ENCODE measurements at regions not wholly inside any gene's neighbourhood (a gene's known extent, or its start where the extent isn't known, plus 50 kb on each side); places are given as distances from the start of the nearest gene placed in this dataset.

DNA sequence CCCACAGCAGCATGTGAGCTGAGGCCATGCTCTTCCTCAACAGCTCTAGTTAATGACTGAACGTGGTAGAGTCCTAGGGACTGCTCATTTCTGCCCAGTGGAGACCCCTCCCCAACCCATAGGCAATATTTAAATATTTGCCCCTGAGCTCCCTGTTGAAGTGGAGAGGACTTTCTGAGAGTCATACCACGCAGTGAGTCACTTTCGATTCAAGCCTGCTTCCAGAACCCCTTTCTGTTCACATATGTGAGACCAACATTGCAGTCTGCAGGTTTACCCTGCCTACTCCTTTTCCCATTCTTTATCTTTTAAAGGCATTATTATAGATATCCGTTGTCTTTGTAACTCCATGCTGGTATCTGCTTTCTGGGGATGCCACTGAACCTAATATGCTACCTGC is 946.3 kb downstream of the JRKL start:
- DNase-seq = no peak

DNA sequence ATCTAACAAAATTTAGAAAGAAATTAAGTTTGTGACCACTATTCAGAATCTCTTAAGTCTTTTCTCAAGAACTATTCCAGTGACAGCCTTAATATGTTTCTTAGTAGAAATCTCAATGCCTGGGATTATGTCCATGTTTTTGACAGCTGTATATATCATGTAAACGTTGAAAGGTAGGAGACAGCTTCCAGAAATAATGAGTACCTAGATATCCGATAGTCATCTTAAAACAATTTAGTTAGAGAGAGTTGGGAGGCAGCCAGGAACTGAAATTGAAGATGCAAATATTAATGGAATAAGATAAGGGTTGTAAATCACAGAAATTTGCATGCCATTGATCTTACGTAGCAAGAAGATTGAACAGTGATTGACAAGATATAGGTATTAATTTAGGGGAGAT is 955.2 kb downstream of the JRKL start:
- DNase-seq = peak; percentile 56

DNA sequence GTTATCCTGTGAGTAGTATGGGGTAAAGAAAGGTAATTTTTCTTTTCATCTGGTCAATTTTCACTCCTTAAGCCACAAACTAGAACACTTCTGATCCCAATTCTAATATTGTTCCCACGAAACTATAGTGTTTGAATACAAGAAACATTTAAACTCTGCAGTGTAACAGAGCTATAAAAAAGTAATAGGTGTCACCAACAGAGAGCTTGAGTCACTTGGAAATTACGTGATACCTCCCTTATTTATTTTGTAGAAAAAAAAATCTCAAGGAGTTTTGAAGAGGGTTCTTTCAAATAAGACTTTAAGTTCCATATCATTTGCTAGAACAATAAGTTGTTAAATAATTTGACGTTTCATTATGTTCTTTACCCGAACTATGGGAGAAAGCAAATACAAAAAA is 959.4 kb downstream of the JRKL start:
- DNase-seq = no peak

DNA sequence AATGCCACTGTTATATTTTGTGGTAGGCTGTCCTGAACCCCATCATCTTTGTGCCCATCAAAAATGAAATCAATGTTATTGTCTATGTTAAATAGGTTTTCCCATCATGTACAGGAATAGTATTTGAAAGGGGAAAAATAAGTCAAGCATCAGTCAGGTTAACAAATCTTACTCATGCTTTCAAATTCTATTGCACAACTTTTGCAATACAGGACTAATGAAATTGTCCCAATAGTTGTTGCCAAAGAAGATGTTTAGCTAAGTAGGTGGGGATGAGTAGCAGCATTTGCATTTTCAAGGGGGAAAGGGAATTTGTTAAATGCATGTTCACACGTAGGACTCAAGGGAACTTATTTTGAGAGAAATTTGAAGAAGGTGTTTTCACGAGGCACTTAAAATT is 962.1 kb downstream of the JRKL start:
- no peak for DNase-seq

DNA sequence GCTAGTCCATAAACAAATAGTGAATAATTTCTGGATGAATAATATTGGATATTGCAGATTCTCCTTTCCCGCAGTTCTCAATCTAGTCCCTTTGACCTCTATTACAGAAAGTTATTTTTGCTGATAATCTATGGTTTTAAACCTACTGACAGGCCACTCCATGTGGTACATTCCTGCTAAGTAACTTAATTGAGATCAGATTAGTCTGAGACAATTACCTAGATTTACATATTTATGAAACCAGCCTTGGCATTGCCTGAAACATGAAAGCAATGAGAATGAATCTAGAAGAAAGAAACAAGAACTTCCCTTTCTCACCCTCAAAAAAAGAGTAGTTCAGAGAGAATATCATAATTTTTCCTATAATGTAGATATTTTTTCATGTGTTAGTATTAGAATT is 964.2 kb downstream of the JRKL start:
- no peak for DNase-seq

DNA sequence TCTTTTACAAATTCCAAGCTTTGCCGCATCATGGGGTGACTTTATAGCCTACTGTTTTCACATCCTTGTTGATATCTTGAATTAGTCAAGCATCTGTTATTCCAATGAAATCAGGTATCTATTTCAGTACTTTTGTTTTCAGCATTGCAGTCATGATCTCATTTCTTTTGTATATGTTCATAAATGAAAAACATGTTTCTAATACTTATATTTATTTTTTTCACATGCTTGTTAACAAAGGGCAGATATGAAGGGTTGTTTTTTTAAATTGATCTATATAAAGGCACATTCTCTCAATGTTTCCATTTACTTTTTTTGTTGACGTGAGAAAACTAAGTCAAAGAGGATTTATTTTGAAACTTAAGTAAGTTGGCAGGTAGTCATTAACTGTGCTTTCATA is 964.8 kb downstream of the JRKL start:
- DNase-seq = no peak

DNA sequence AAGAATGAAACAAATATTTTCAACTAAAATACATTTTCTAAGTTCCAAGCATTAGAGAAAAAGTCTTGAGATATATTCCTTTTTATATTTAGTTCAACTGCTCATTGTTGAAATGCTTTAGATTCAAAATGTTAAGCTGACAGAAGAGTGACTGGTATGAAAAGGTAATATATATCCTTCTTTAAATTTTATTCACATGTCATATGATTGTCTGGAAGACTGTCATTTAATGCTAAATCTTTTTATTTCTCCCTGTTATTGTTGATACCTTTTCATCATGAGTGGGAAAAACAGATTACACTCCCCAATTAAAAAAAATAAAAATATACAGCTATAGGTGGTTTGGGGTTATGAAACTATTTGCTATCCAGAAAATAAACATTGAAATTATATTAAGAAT is 965.4 kb downstream of the JRKL start:
- DNase-seq = no peak

DNA sequence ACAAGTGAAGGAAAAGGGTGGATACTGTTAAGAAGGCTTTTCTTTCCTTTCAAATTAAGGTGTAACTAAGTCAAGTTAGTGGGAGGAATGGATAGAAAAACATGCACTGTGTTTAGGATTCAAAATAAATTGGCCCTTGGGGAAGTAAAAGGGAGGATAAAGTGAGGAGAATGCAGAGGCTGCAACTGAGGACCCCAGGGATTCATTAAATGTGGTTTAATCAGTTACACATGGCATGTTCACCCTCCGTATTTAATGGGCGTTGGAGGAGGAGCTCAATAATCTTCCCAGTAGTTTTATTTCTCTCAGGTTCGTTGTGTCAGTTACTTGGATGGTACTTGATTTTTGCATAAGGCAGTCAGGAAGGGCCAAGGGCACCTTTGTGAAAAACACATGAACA is 966.3 kb downstream of the JRKL start:
- no peak for DNase-seq

DNA sequence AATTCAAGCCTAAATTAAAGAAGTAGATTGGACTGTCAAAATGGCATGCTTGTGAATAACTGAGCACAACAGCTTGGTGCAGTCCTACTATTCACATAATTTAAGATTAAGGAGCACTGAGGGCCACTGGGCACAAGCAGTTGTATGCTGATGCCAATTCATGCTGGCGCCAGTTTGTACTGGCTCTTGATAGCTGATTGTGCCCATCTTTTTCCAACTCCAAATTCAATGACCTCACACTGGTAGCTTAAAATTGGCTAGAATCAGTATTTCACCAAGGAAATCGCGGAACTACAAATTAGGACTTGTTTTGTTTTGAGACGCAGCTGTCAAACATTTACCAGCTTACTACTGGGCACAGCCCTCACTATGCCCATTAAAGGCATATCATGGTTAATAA is 969.2 kb downstream of the JRKL start:
- DNase-seq = no peak

DNA sequence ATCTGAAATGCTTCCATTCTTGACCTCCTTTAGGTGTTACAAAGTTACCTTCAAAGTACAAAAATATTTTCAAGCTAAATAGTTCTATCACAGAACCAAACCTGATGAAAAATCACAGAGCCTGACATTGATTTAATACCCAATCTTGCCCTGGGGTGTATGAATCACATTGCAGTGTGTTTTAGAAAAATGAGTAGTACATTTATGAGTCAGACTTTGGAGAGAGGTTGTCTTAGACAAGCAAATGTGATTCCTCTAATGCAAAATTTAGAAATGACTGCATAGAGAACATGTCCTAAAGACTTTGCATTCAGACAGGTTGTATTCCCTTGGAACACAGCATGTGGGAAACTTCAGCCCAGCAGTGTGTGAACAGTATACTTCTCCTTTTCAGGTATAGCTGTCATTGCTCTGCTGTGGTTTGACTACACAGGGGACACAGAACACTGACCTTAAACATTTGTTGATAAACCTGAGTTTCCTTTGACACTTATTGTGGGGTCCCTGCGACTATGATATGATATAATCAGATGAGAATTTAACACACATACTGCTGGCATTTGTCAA is 972.1 kb downstream of the JRKL start:
- no peak for DNase-seq

DNA sequence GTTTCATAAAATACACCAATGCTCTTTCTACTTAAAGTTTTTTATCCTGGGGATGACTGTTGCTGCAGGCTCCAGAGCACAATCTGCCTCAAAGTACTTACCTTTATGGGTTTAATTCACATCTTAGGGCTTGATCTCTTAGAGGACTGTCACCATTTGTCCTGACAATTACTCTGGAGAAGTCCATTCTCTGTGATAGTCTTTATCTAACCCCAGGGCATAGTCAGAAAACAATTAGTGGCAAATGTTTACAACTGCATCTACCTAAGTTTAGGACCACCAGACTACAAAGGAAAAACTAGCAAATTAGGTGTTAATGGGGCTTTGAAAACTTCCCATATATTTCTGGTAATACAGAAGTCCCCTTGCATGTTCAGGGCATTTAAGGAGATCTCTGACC is 973.5 kb downstream of the JRKL start:
- no peak for DNase-seq

DNA sequence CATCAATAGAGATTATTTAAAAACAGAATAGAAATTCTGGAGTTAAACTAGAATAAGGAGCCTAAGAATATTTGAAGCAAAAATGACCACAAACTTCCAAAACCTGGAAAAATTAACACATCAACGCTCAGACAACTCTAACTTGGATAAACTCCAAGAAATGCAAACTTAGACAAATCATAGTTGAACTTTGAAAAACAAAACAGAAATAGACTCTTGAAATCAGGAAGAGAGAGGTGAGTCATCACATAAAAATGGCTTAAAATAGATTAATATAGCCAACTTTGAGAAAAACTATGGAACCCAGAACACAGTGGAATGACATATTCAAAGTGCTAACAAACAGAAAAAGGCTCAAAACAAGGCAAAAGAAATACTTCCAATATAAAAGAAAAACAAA is 974.2 kb downstream of the JRKL start:
- DNase-seq = no peak

DNA sequence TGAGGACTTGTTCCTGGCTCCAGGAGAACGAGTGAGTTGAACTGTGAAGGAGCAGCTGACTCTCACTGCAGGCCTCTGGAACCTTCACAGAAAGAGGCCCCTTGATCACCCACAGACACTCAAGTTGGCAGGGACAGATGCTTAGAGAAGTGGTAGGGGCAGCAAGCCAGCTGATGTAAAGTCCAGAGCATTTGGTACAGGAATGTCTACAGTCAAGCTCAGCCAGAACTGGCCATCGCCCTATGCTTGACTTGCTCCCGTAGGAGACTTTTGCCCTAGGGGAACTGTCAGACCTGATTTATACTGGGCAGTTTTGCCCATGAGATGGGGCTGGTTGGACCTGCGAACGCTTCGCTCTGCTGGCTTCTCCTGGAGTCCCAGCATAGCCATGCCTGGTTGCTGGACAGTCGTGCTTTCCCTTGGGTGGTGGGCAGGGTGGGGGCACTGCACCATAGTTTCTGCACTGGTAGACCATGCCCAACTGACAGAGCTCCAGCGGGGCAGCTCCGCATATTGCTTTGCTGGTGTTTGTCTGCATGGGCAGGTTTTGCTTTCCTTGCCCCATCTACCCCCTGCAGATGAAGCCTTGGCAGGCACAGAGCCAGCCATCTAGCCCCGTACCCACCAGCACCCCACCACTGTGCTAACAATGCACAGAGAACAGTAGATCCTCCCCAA is 977.7 kb downstream of the JRKL start:
- DNase-seq = no peak

DNA sequence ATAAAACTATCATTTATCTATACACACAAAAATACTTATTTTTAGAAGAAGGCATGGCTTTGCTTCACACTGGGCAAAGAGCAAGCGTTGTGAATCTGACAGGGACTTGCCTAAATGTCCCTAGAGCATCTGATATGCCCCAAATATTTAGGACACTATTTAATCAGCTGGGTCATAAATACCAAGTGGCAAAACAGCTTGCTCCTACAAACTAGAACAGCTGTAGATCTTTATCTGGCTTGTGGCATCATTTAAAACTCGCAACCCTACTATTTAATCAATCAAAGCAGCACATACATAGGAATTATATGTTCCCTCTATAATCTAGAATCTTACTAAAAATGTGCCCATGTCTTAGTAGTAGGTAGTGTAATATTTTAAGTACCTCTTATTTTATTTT is 999.5 kb downstream of the JRKL start:
- DNase-seq = no peak

DNA sequence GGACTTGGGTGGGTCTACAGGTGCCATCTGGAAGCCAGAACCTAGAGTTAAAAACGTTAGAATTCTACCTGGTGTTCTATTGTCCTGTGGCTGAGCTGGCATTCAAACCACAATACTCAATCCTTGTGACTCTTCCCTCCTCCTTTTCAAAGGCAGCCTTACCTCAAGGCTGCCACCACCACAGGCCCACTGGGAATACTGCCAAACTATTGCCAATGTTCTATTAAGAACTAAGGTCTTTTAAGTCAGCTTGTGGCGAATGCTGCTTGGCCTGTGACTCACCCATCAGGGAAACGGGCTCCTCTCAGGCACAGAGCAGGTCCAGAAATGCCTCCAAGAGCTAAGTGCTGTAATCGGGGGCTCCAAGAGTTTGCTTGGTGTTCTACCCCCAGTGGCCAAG is 1008.4 kb downstream of the JRKL start:
- no peak for DNase-seq

DNA sequence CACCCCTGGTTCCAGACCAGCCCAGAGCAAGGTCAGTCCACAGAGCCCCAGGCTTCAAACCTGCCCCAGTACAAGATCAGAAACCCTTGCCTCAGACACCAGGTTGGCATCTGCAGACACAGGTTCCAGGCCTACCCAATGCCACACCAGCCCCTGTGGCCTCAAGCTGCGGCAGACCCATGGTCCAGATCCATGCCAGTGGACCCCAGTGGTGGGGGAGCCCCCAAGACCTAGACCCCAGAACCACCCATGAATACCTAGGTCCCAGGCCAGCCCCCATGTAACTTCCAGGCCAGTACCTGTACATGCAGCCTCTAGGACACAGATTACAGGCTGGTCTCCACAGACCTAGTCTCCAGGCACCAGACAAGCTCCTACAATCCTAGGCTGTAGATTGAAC is 1019.3 kb downstream of the JRKL start:
- DNase-seq = no peak

DNA sequence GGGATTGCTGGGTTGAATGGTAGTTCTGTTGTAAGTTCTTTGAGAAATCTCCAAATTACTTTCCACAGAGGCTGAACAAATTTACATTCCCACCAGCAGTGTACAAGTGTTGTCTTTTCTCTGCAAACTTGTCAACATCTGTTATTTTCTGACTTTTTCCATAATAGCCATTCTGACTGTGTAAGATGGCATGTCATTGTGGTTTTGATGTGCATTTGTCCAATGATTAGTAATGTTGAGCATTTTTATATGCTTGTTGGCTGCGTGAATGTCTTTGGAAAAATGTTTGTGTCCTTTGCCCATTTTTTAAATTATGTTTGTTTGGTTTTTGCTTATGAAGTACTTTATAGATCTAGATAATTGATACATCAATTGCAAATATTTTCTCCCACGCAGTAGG is 1025.0 kb downstream of the JRKL start:
- DNase-seq = no peak

DNA sequence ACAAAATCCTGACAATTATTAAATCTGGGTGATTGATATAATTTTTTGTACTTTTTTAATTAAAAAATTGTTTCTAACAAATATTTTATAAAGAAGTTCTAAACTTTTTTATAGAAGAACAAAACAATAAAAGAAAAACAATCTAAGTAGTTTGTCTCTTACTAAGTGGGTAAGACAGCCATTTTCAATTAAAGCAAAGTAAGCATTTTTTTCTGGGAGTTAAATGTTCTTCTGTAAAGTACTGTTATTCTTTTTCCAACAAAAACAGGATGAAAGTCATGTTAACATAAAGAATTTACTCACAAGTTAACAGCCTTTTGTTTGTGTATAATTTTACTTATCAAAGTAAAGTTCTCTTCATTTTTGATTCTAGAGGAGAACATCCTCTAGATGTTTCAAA is 1029.9 kb downstream of the JRKL start:
- no peak for DNase-seq

DNA sequence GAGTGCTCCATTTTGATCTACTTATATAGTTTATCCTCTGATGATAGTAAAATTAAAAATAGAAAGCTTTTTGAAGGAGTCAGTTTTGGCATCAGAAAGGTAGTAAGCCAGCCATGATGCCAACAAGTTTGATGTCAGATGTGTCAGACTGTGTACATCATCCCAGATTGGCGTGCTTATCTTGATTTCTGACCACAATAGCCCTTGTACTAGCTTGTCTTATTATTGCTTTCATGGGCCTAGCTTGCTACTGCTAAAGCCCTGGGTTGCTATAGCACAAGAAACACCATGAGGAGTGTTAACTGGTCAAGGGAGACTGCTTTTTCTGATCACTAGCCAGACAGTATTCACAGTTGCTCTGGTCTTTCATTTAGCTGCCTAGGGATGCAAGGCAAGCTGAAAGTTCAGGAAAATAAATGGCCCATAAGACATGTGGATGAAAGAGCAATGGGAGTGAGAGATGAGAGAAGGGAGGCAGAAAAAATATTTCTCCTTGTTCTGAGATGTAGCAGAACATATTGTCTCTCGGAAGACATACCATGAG is 1038.5 kb downstream of the JRKL start:
- no peak for DNase-seq

DNA sequence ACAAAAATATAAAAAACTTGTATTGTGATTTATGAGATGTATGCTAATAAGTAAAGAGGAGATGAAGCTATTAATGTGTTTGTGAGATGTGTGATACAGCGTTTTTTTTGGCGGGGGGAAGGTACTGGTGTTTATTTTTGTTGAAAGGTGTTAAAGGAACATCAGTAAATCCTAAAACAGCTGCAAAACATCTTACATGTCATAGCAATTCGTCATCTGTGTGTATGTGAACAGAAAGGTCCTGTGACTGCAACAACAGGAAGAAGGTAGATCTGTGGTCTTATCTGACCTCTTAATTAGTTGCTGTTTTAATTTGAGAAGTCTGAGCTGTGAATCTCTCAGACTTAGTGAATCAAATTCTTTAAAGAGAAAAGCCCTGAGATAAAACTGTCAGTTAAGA is 1041.1 kb downstream of the JRKL start:
- no peak for DNase-seq

DNA sequence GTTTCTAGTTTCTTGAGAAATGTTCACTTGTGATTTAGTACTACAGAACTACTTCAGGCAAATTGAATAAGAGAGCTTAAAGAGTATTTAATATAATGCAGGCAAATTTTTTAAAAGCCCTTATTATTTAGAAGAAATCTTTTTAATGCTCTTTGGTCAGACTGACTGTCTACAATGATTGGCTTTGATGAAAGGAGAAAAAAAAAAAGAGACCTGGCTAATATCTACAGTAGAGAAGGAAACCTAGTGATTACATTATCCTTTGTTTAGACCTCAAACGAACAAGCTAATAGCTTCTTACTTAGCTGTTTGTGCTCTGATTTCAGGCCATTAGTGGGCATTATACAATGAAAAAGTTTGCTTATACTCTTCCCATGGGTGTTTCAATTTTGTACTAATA is 1043.1 kb downstream of the JRKL start:
- DNase-seq = no peak

DNA sequence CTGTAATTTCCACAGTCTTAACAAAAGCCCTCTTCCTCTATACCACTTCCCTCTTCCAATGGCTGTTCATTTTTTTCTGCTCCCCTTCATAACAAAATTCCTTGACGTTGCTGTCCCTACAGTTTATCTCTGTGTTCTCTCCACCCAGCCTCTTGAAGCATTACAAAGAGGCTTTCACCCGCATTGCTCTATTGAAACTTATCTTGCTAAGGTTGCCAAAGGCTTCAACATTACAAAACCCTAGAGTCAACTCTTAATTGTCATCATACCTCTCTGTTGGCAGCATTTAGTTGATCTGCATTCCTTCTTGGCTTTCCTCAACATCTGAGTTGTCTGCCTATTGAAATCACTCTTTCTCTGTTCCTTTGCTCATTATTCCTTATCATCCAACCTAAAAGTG is 1055.7 kb downstream of the JRKL start:
- no peak for DNase-seq

DNA sequence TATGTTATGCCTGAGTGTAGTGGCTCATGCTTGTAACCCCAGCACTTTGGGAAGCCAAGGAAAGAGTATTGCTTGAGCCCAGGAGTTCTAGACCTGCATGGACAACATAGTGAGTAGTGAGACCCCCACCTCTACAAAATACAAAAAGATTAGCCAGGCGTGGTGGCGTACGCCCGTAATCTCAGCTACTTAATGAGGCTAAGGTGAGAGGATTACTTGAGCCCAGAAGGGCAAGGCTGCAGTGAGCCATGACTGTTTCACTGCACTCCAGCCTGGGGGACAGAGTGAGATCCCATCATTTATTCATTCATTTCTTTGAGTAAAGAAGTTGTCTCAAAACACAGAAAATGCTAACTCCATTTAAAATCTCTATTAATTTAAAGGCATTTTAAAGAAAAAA is 1061.6 kb downstream of the JRKL start:
- no peak for DNase-seq

DNA sequence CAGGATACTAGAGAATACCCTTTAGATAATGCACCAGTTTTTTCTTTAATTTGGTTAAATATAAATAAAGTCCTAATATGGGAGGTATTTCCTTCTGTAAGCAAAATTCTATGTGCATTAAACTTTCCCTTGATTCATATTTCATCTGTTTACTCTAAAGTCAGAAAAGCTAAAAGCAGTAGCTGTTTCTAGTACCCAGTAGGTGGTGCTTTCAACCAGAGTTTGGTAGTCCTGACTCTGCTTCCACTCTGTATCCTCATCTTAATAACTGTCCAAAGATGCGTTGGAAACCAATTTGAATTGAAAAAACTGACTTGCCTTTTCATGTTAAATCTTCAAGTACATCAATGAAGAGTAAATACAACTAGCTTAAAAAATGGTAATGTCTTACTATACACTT is 1065.2 kb downstream of the JRKL start:
- peak; percentile 37 for DNase-seq

DNA sequence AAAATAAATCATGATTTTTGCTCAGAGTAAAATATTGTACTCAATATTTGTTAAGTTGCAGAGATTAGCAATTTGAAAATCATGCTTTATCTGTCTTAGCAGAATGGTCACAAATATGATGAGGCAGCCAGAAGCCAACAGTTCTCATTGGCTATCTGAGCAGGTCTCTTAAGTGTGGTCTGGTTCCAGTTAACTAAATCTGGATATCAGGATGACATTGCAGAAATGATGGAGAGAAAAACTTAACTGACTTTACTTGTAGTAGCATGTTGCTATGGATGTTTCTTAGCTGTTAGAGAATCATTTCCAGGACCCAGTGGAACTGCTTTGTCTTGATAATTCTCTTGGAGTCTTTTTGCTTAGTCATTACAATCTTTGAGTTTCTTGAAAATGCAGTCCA is 1070.3 kb downstream of the JRKL start:
- DNase-seq = no peak
